GM12864 (cell line): ENCODE measurements at regions not wholly inside any gene's neighbourhood (a gene's known extent, or its start where the extent isn't known, plus 50 kb on each side); places are given as distances from the start of the nearest gene placed in this dataset.

Experiments
- DNase-seq: peaks from one replicate; pipeline ENCODE4 v3.0.0-alpha.2; 2011; ENCODE audit warnings: low read depth
- H3K4me3 ChIP-seq: 2 replicates; pipeline ENCODE4 v1.5.1; 2011; ENCODE audit warnings: mild to moderate bottlenecking, low read depth, low read length, control low read depth
- TF ChIP-seq, protein P1 (sequence below): IDR thresholded peaks from 2 replicates; pipeline ENCODE4 v1.5.1; 2011; ENCODE audit warnings: low read depth, mild to moderate bottlenecking, moderate library complexity, low read length, control low read depth, inconsistent platforms; ENCODE audit errors: missing control alignments

DNA sequence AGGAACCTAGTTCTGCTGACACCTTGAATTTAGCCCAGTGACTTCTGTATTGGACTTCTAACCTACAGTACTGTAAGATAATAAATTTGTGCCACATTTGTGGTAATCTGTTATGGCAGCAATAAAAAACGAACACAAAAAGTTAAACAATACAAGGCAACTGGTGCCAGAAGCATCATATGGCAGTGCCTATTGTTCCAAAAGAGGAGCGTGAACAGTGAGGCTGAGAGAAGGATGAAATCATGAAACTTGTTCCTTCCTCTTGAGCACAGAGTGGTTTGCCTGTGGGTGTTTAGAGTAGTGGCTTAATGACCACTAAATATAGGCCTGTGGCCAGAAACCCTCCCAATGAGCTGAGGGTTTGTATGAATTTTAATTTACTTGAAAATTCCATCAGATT is 69.7 kb upstream of the PGRMC2 start:
- no peak overlapping the region for H3K4me3 ChIP-seq
- DNase-seq, result no peak
- TF ChIP-seq, protein P1, sequence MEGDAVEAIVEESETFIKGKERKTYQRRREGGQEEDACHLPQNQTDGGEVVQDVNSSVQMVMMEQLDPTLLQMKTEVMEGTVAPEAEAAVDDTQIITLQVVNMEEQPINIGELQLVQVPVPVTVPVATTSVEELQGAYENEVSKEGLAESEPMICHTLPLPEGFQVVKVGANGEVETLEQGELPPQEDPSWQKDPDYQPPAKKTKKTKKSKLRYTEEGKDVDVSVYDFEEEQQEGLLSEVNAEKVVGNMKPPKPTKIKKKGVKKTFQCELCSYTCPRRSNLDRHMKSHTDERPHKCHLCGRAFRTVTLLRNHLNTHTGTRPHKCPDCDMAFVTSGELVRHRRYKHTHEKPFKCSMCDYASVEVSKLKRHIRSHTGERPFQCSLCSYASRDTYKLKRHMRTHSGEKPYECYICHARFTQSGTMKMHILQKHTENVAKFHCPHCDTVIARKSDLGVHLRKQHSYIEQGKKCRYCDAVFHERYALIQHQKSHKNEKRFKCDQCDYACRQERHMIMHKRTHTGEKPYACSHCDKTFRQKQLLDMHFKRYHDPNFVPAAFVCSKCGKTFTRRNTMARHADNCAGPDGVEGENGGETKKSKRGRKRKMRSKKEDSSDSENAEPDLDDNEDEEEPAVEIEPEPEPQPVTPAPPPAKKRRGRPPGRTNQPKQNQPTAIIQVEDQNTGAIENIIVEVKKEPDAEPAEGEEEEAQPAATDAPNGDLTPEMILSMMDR, result no peak

DNA sequence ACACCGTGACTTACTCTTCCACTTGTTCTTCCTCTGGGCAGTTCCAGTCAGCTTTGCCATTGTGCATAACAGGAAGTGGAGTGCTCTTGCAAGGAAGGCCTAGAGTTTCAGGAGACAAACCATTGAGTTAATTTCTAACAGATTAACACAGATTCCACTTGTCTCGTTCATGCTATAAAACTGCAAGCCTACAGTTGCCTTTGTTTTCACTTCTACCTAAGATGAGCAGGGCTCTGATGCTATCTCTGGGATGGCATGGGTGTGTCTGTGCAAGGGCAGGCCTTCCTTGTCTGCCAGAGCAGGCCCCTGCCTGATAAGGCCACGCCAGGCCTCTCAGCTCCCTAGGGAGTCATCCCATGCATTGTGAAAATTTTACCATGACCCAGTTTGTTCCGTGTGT is 67.7 kb upstream of the PGRMC2 start:
- TF ChIP-seq, protein P1, result no peak
- H3K4me3 ChIP-seq, result no peak overlapping the region
- DNase-seq, result no peak

DNA sequence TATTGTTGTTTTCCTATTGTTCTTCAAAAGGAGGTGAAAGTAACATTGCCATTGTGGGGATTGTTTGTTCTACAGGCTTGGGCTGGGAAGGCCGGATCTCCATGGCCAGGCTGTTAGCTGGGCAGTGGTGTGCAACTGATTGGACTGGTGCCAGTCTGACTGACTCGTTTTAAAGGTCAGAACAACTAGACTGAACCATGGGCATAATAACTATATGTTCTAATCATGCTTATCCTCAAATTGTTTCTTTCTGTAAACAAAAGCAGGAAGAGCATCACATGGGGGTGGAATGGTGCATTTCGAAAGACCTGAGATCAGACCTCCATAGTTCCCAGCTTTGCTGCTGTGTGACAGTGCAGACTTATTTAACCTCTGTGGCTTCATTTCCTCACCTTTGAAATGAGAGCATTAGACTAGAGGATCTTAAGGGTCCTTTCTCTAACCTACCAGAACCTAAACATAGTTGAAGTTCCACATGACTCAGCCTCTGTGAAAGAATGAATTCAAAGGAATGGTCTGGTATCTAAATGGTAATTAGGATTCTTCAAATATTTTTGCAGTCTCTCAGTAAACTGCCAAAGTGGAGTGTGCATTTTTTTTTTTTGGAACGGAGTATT is 66.7 kb upstream of the PGRMC2 start:
- TF ChIP-seq, protein P1, result no peak
- no peak overlapping the region for H3K4me3 ChIP-seq
- DNase-seq, result no peak

DNA sequence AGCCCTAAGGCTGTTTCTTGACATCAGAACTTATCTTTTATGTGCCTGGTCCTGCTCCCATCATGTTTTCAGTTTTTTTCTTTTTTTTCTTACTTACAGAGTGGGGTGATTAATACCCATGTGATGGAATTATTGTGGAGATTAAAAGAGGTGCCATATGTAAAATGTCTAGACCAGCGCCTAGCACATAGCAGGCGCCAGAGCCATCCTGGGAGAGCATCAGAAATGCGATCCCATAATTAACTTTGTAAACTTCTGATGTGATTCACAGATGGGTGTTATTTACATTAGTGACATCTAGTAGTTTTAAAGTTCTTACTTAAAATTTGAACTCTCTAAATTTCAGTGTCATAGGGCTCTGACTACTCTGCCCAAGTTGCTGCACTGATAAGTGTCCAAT is 66.2 kb upstream of the PGRMC2 start:
- H3K4me3 ChIP-seq, result no peak overlapping the region
- DNase-seq, result no peak
- TF ChIP-seq, protein P1, result no peak

DNA sequence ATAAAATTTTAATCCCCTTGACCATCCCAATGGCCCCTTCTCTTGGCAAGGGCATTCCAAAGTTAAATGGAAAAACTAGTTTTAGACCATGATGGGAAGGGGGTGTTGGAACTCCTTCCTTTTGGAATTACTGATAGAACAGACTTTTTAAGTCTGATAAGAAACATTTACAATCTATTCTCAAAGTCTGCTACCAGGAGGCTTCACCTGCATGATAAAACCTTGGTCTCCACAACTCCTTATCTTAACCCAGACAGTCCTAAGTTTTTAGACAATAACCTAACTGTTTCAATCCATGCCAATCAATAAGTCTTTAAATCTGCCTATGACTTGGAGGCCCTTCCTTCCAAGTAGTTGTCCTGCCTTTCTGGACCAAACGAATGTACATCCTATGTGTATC is 63.9 kb upstream of the PGRMC2 start:
- TF ChIP-seq, protein P1, result no peak
- no peak for DNase-seq
- no peak overlapping the region for H3K4me3 ChIP-seq

DNA sequence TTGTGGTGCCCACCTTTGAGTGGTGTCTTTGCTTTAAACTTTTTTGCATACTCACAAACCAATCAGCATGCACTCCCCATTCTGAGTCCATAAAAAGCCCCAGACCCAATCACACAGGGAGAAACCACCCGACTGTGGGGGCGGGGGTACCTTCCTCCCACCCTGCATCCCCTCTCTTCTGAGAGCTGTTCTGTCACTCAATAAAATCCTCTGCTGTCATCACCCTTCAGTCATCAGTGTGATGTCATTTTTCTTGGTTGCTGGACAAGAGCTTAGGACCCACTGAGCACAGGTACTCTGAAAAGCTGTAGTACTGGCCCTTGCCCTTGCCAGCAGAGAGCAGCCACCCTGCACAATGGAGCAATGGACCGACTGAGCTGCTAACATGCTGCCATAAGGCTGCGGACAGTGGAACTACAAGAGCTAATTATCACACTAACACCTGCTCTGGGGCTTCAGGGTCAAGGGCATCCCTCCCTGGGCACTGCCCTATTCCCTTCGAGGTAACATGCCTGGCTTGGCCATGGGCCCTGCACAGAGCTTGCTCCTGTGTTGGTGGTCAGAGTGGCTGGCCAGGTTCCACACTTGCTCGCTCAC is 62.9 kb upstream of the PGRMC2 start:
- no peak for DNase-seq
- no peak overlapping the region for H3K4me3 ChIP-seq
- TF ChIP-seq, protein P1, result no peak

DNA sequence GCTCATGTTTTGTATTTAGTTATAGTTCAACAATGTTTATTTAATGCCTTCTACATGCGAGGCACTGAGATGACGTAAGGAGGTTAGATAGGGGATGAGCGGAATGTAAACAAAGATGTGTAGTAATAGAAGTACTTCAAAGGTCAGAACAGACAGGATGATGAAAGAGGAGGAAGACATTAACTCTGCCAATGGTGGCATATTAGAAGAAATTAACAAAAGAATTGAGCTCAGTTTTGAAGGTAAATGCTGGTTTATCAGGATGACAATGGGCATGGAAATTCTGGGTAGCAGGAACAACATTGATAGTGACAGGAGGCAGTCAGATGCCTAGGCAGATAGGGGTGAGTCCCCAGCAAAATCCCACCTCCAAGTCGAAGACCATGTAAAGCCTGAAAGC is 62.3 kb upstream of the PGRMC2 start:
- TF ChIP-seq, protein P1, result no peak
- DNase-seq, result no peak

More for the DNA sequence above, 62.3 kb upstream of the PGRMC2 start:
- H3K4me3 ChIP-seq, result no peak overlapping the region
